Kidney tubule cell (primary cell): ENCODE measurements at regions not wholly inside any gene's neighbourhood (a gene's known extent, or its start where the extent isn't known, plus 50 kb on each side); places are given as distances from the start of the nearest gene placed in this dataset.
"Not testable (repeated sequence)": the region's sequence is repeated elsewhere in the genome, so short reads cannot be mapped to it uniquely, and the experiment has no call there.

Experiments
- DNase-seq: peaks from one replicate; pipeline ENCODE4 v3.0.0-alpha.2; 2018; ENCODE audit warnings: low spot score

DNA sequence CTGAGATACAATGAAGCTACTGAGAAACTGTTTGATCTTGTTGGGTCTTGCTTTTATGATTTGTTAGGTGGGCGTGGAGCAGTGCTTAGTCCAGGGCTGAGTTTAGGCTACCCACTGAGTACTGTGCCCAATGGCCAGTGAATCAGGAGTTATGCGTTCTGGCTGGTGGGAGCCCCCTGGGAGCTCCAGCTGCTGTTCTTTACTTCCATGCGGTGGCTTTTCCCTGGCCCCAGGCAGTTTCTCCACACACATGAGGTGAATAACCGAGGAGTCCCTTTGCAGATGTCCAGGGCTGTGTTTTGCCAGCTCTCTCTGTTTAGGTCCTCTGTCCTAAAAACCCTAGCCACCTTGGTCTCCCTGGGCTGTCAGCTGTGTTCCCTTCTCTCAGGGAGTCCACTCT, 106.5 kb downstream of the KLF13 start:
- no peak for DNase-seq

DNA sequence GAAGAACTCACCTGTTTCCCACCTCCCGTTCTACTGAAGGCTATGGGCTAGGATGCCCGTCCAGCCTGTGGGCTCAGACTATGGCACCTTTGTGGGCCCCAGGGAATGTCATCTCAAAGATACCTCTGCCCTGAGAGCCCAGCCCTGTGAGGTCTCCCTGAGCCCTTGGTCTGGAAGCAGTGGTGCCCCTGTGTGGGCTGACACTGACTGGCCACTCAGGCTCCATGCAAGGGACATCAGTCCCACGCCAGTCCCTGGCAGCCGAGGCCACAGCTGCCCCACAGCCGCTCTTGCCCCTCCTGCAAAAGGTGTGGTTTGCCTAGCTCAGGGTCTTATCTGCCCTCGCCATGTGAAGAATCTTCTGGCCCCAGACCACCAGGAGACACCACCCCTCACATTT, 106.9 kb downstream of the KLF13 start:
- DNase-seq = no peak

DNA sequence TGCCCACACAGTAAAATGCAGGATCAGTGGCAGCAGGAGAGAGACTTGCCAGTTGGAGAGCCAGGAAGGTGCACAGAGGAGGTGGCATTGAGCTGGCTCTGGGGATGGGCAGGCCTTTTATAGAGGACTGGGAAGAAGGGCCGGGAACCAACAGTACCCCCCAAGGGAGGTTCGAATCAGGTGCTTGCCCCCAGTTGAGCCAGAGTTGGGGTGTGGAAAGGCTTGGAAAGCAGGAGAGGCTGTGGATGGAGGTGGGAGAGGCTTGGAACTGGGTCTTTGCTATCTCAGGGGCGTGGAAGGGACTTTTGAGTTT, 107.6 kb downstream of the KLF13 start:
- no peak for DNase-seq

DNA sequence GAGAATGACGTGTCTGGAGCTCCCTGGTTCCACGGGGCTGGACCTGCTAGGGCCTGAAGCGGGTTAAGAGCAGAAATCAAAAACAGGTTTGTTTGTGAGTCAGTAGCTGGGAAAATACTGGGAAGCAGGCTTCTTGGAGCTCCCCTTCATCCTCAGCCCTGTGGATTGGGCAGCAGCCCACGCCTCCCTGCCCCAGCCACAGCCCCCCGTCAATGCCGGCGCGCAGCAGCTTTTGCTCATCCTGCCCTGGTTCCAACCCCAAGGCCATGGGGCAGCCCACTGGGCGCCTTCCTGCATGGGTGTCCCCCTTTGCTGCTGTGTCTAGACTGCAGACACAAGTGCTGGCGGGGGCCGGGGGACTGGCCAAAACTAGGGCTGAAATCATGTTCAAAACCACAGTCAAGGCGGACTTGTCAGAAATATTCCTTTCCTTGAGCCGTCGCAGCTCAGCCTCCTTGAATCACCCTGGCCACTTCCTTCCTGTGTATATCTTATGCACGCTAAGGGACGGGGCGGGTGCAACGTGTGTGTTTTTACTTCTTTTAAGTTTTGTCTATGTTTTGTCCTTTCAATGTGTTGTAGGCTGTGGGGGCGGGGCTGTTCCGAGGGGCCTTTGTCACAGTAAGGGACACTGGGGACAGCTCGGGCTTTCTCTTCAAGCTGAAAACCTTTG, 108.1 kb downstream of the KLF13 start:
- DNase-seq = no peak

DNA sequence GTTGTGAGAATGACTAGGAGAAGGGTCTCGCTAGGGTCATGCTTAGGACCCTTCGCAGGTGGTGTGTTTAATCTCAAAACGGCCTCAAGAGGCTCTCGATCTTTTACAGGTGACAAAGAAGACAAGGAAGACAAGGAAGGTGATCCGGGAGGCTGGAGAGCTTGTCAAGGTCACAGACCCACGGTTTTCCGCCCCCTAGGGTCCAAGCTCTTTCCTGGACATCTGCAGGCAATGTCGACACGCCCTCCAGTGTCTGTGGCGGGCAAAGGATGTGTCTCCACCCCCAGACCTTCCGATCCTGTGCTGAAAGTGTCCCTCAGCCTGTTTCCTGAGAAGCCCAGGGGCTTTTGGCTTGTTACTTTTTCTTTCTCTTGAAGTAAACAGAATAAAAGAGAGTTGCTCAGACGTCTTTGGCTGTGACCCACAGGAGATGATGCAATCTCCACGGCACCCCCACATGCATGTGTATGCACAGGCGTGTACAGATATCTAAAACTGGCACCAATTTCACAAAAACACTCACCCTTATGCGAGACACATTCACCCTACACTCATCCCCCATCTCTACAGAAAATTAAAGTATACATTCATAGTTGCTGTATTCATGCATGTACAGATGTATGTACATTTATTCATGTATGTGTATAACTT, 108.8 kb downstream of the KLF13 start:
- DNase-seq = peak; percentile 57

DNA sequence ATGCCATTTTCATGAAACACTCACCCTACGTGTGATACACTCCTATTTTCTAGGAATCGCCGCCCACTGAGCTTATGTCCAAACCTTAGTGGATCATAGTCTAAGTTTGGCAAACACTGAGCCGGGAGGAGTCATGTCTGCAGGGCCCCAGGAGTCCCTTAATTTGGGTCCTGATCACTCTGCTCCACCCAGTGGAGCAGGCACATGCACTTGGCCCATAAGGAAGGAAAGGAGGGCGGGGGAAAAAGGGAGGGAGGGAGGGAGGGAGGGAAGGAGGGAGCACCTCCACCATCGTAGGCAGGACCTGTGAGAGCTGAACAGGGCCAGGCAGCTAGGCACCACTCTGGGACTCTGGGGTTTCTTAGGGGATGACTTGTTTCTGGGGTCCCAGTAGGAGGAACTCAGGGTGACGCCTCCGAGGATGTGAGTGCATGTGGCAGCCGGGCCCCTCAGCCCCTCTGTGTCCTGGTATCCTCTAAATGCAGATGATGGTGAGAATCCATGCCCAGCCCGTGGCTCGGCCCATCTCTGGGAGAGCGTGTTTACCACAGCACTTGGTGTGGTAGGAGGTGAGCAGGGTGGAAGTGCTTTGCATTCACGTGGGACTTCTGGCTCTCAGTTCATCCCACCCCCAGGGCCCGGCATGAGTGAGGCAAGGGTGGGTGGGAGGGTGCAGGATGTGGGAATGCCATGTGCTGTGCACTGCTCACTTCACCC, 109.4 kb downstream of the KLF13 start:
- DNase-seq = no peak

DNA sequence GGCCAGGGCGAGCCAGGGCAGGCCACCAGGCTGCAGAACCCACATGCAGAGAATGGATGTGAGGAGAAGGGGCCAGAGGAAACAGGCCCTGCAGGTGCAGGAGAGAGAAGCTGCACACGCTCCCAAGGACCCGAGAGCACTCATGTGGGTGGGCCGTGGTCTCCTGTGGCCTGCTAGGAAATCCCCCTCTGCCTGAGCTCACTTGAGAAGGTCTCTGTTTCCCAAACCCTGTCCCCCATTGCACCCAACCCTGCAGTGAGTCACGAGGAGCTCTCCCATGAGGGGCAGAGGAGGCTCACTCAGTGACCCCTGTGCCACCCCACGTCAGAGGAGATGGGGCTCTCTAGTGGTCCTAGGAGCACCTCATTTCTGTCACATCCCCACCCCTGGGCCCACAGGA, 111.1 kb downstream of the KLF13 start:
- no peak for DNase-seq

DNA sequence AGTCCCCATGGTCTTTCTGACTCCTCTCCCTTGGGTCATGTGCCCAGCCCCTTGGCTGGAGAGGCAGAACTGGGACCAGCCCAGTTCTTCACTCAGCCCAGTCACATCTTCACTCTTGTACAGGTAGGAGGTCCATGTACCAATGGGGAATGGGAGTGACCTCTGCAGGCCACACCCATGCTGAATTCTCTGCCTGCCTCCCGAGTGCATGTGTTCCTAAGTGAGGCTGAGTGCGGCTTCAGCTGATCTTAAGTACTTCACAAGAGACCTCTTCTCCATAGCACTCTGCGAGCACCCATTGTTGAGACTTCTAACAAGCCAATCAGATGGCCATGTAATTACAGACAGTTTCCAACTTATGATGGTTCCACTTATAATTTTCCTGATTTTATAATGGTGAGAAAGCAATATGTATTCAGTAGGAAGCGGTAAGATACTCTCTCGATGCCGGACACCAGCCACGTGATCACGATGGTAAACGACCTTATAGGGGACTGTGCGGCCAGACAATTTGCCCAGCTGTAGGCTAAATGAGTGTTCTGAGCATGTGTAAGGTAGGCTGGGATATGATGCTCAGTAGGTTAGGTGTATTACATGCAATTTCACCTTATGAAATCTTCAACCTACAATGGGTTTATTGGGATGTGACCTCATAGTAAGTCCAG, 112.1 kb downstream of the KLF13 start:
- no peak for DNase-seq

DNA sequence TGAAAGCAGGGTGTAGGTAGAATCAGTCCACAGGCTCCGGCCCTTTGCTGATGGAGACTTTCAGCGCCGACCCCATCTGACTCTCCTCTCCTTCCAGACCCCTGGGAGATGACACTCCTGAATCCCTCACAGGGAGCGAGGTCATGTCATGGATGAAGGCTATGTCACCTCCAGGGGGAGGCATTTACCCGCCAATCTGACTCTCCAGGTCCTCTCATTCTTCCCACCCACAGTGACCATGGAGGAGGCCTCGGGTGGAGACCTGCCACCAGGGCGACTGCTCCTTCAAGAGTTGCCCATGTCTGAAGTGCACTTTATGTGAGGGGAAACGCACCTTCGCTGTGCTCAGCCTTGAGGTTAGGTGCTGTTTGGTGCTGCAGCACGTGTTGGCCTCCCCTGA, 112.7 kb downstream of the KLF13 start:
- peak; percentile 12 for DNase-seq

DNA sequence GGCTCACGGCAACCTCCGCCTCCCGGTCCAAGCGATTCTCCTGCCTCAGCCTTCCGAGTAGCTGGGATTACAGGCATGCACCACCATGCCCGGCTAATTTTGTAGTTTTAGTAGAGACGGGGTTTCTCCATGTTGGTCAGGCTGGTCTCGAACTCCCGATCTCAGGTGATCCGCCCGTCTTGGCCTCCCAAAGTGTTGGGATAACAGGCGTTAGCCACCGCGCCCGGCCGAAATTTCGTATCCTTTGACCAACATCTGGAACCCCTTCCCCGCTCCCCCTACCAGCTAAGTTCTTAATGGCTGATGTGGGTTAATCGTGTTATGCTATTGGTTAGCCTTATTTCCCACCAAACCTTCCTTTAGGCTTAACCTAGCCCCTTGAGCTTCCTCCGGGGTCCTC, 113.6 kb downstream of the KLF13 start:
- not testable (repeated sequence) for DNase-seq

DNA sequence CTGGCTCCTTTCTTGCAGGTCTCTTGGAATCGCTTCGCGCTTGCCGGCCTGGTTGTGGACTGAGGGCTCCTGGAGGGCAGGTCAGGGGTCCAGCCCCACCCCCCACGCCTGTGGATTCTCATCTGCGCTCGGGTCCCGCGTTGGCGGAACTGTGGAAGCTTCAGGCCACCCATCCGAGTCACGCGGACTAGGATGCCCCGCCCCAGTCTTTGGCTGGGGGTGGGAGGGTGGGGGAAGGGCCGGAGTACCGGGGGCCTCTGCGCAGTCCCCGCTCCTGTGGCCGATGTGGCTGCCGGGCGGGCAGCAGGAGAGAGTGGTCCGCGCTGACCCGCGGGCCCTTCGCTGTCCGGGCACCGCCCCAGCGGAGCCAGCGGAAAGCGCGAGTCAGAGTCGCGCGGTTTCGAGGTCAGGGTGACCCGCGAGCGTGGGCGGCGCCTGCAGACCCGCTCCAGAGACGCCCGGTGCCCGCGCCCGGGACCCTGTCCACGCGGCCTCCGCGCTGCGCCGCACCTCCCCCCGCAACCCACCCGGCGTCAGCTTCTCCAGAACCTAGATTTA, 114.2 kb downstream of the KLF13 start:
- DNase-seq = peak; percentile 16

DNA sequence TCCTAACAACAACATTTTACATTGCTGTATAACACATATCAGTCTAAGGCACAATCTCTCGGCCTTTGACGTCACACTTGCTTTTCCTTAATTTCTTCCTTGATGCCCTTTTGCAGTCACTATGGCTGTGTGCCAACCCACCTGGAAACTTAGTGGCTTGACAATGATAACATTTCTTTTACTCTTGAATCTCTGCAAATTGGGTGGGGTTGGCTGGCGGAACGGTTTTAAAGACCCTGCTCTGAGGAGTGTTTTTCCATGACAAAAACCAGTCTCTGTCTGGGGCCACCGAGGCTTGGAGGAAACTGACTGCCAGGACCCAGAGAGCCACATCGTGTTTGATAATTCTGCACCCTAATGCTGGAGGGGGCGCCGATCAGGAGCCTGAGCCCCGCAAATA, 115.6 kb downstream of the KLF13 start:
- no peak for DNase-seq

DNA sequence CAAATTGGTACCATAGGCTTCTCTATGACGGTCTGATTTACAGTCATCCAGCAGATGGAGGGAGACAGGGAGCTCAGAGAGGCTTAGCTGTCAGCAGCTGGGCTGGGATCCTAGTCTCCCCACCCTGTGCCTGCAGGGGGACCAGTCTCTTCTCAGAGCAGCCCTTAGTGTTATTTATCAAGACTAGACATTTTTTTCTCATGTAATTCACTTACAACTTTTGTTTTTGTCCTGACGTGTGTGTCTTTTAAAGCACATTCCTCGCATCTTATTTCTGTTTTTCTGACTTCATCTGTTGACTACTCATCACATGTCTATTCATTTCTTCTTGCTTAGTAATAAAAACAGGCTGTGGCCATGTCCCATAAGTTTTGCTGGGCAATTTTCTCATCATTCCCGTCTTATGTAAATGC, 116.1 kb downstream of the KLF13 start:
- peak; percentile 70 for DNase-seq

DNA sequence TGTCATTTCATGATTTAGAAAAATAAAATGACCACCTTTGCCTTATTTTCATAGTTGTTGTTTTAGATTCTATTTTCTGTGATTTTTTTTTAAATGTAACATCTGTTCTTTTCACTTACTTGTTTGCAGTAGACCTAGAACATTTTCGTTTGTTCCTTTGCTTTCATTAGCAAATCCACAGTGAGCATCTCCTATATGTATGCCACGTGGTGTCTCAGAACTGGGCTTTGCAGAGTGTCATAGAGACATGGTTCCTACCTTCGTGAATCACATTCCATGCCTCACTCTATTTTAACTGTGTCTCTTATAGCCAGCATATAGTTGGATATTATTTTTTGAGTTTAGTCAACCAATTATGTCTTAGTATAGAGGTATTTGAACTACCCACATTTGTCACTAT, 118.2 kb downstream of the KLF13 start:
- no peak for DNase-seq

DNA sequence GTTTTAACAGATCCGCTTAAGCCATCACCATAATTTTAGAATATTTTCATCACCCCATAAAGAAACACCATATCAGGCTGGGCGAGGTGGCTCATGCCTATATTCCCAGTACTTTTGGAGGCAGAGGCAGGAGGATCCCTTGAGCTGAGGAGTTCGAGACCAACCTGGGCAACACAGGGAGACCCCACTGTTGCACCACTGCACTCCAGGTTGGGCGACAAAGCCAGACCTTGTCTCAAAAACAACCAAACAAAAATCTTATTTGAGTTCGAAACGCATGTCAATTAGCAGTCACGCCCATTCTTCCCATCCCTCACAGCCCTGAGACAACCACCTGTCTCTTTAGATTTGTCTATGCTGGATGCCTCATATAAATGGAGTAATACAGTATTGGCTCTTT, 119.9 kb downstream of the KLF13 start:
- no peak for DNase-seq

DNA sequence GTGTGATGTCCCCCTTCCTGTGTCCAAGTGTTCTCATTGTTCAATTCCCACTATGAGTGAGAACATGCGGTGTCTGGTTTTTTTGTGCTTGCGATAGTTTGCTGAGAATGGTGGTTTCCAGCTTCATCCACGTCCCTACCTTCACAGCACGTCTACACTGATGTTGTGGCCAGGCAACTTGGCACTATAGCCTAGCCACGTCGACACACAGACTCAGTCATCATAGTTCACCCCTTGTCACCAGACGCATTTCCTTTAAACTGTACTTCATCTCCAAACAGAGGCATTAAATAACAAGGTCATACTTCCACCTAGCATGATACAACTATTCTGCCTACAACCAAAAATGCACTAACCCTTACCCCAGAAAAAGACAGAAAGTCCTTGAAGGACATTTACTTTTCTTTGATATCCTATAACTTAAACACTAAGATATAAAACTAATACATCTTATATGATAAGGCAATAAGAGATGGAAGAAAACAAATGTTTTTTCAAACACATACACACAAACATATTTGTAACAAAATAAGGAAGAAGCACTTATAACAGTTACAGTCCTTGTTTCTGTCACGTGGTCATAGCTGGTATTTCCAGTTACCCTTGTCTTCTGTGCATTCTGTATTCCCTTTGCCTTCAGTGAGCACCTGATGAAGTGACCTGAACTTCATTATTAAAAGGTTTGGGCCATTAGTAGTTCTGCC, 121.4 kb downstream of the KLF13 start:
- DNase-seq = no peak

DNA sequence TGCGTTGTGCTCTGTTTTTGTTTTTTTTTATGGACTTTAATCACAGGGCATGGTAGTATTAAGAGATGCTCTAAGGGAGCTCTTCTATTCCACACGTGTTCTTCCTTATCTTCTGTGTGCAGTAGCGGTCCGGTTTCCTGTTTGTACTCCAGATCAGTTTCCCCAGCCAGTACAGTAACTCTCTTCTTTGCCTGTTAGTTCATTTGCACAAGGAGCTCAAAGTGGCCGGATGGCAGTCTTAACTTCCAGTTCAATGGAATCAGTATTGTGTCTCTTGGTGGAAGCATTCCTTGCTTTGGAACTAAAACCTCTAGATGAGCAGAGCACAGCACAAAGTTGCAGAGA, 122.0 kb downstream of the KLF13 start:
- no peak for DNase-seq

DNA sequence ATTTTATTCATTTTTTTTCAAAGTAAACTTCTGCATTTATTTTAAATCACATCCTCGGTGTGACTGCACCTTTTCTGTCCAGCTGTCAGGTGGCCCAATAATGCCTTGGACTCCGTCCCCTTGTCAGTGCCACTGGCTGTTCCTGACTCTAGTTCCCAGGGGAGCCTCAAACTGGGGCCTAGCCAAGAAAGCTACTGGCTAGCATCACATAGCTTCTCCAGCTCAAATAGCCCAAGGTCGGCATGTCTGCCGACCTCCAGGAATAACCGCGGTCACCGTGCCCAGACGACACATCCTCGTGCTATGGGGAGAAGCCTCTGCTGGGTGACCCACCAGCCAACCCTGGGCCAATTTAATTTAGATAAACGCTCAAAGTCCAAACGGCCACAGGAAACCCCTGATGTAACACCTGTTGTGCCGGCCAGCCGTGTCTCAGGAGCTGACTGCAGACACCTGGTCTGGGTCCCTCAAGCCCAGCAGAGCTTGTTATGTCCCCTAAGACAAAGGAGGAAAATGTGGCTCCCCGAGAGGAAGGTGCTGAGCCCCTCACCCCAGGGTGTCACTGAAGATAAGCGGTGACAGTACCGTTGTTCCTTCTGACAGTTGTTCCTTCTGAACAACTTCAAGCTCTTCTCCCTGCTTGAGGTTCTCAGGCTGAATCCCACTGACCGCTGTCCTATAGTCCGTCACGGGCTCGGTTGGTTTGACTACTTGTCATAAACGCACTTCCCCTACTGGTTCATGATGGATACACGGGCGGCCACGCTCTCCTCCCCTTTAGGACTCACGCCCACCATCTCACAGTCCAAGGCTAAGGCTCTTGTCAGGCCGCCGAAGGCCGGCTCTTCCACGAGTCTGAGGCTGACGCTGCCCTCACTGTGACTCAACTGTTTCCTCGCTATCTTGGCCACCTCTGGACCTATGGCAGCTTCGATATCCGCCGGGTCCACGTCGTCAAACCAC, 126.2 kb downstream of the KLF13 start:
- no peak for DNase-seq

DNA sequence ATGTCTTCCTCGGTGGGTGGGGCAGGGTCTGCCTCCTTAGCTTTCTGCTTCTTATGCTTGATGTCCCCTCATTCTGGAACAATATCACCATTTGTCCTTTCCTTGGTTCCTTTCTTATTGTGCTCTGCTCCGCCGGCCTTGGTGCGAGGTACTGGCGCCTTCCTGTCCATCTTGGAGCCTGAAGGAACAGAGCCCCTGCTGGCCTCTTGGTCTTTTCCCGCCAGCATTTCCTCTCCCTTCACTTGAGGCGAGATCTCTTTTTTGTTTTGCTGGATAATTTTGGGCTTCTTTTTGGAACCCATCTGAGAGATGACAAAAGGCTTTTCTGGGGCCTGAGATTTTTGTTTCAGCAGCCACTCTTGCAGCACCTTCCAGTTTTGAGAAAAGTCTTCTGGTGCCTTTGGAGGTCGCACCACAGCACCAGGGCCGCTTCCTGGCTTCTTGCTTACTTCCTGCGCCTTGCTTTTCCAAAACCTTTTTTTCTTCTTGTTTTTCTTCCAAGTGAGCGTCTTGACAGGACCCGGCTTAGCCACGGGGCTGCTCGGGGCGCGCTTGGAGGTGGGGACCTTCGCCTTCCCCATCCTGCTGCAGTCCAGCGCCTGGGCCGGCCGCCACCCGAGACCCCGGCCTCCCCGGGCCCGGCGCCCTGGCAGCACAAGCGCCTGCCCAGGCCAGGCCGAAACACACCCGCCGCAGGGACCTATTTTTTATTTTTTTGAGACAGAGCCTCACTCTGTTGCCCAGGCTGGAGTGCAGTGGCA, 127.1 kb downstream of the KLF13 start:
- DNase-seq = no peak

DNA sequence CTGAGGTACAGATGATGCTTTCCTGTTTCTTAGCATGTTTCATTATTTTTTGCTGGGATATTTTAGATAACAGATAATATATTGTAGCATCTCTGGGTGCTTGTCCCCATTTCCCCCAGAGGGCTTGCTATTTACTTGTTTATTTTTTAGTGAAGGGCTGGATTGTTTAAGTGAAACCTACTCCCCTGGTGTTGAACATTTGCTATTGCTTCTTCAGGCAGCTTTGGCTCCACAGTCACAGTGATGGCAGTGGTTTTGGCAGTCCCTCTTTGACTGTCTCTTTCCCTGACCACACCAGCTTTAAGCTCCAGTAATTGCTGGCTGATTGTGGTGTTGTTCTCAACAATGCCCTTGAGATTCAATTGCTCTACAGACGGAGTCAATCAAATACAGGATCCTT, 128.9 kb downstream of the KLF13 start:
- DNase-seq = no peak
